Activated naive CD4-positive, alpha-beta T cell treated with anti-CD3 and anti-CD28 coated beads, Interleukin-2, amount 50 U/mL, for 72 hours (primary cell): ENCODE measurements at regions not wholly inside any gene's neighbourhood (a gene's known extent, or its start where the extent isn't known, plus 50 kb on each side); places are given as distances from the start of the nearest gene placed in this dataset.

Experiments used
- ATAC-seq, 2 donors: fragments of 150-1000 bp; cut with Tn5 transposase; 2 replicates each; pipeline ENCODE4 v1.10.0; 2021; ENCODE audit warnings: mild to moderate bottlenecking in 2 of 2, moderate library complexity in 2 of 2
- DNase-seq, 2 donors: peaks; one replicate each; pipeline ENCODE4 v3.0.0; 2021 to 2022; ENCODE audit warnings: low spot score in 2 of 2
- H3K27ac Mint-ChIP-seq, 2 donors: one replicate each; pipeline ENCODE4 v1.8.0; 2022; ENCODE audit warnings: mild to moderate bottlenecking in 2 of 2, mixed read lengths in 2 of 2
- H3K36me3 Mint-ChIP-seq, 2 donors: one replicate each; pipeline ENCODE4 v1.8.0; 2022; ENCODE audit warnings: mixed read lengths in 2 of 2
- H3K9me3 Mint-ChIP-seq, 2 donors: one replicate each; pipeline ENCODE4 v1.8.0; 2022; ENCODE audit warnings: mixed read lengths in 2 of 2

GRCh38 chr3:95168526-95168925 is 1105.7 kb downstream of the NSUN3 start:
- ATAC-seq = no peak

GRCh38 chr3:95172164-95172943 is 1109.5 kb downstream of the NSUN3 start:
- Mint-ChIP-seq H3K9me3 (peaks cover 3 to 6% of the 10 kb centered on the region in 2 donors), H3K27ac (no peak overlapping the region), H3K36me3 (no peaks in the 10 kb centered on the region)
- no peak for DNase-seq
- no peak for ATAC-seq

More at GRCh38 chr3:95168526-95168925, 1105.7 kb downstream of the NSUN3 start:
- Mint-ChIP-seq H3K27ac (no peak overlapping the region), H3K36me3 (no peaks in the 10 kb centered on the region), H3K9me3 (peaks cover 8 to 12% of the 10 kb centered on the region in 2 donors)
- no peak for DNase-seq

GRCh38 chr3:95177096-95177495 is 1114.2 kb downstream of the NSUN3 start:
- Mint-ChIP-seq H3K36me3 (no peaks in the 10 kb centered on the region), H3K9me3 (peaks cover 5 to 6% of the 10 kb centered on the region in 2 donors), H3K27ac (no peak overlapping the region)
- no peak for ATAC-seq
- no peak for DNase-seq

GRCh38 chr3:95184038-95184437 is 1121.2 kb downstream of the NSUN3 start:
- DNase-seq (no peak), ATAC-seq (no peak)
- H3K27ac Mint-ChIP-seq = no peak overlapping the region
- H3K9me3 Mint-ChIP-seq = peaks cover 13 to 19% of the 10 kb centered on the region in 2 donors
- H3K36me3 Mint-ChIP-seq = no peaks in the 10 kb centered on the region

- no peak for ATAC-seq
- no peak overlapping the region for H3K27ac Mint-ChIP-seq
- DNase-seq = no peak
- H3K9me3 Mint-ChIP-seq = peaks cover 5 to 9% of the 10 kb centered on the region in 2 donors
- H3K36me3 Mint-ChIP-seq = no peaks in the 10 kb centered on the region
Observed at GRCh38 chr3:95189348-95189747, 1126.5 kb downstream of the NSUN3 start.

- peaks cover 10 to 14% of the 10 kb centered on the region in 2 donors for H3K9me3 Mint-ChIP-seq
- DNase-seq (no peak), ATAC-seq (no peak)
- H3K36me3 Mint-ChIP-seq = peaks cover 0 to 4% of the 10 kb centered on the region in 2 donors
- no peak overlapping the region for H3K27ac Mint-ChIP-seq
Observed at GRCh38 chr3:95197661-95198060, 1134.8 kb downstream of the NSUN3 start.

GRCh38 chr3:95200384-95200783 is 1137.5 kb downstream of the NSUN3 start:
- ATAC-seq = no peak
- H3K36me3 Mint-ChIP-seq = peaks cover 0 to 18% of the 10 kb centered on the region in 2 donors
- no peak overlapping the region for H3K27ac Mint-ChIP-seq

GRCh38 chr3:95210878-95211277 is 1148.0 kb downstream of the NSUN3 start:
- DNase-seq (no peak), ATAC-seq (no peak)
- Mint-ChIP-seq H3K27ac (no peak overlapping the region), H3K9me3 (peaks cover 6 to 8% of the 10 kb centered on the region in 2 donors), H3K36me3 (no peaks in the 10 kb centered on the region)

More at GRCh38 chr3:95200384-95200783, 1137.5 kb downstream of the NSUN3 start:
- DNase-seq = no peak
- peaks cover 25 to 33% of the 10 kb centered on the region in 2 donors for H3K9me3 Mint-ChIP-seq

GRCh38 chr3:95212117-95212516 is 1149.3 kb downstream of the NSUN3 start:
- no peaks in the 10 kb centered on the region for H3K36me3 Mint-ChIP-seq
- peaks cover 7 to 8% of the 10 kb centered on the region in 2 donors for H3K9me3 Mint-ChIP-seq
- no peak overlapping the region for H3K27ac Mint-ChIP-seq
- DNase-seq (no peak), ATAC-seq (no peak)

GRCh38 chr3:95215437-95215957 is 1152.6 kb downstream of the NSUN3 start:
- no peak overlapping the region for H3K27ac Mint-ChIP-seq
- ATAC-seq (no peak), DNase-seq (no peak)
- peaks cover 13 to 15% of the 10 kb centered on the region in 2 donors for H3K9me3 Mint-ChIP-seq
- peaks cover 0 to 4% of the 10 kb centered on the region in 2 donors for H3K36me3 Mint-ChIP-seq

- no peak for ATAC-seq
- H3K9me3 Mint-ChIP-seq = peaks cover 10 to 14% of the 10 kb centered on the region in 2 donors
Observed at GRCh38 chr3:95217661-95218060, 1154.8 kb downstream of the NSUN3 start.

GRCh38 chr3:95218484-95218883 is 1155.6 kb downstream of the NSUN3 start:
- DNase-seq (no peak), ATAC-seq (no peak)
- peaks cover 0 to 4% of the 10 kb centered on the region in 2 donors for H3K36me3 Mint-ChIP-seq
- H3K9me3 Mint-ChIP-seq = peaks cover 15 to 20% of the 10 kb centered on the region in 2 donors
- H3K27ac Mint-ChIP-seq = no peak overlapping the region

More at GRCh38 chr3:95217661-95218060, 1154.8 kb downstream of the NSUN3 start:
- H3K27ac Mint-ChIP-seq = no peak overlapping the region
- DNase-seq = no peak
- peaks cover 0 to 4% of the 10 kb centered on the region in 2 donors for H3K36me3 Mint-ChIP-seq

GRCh38 chr3:95226437-95226836 is 1163.6 kb downstream of the NSUN3 start:
- ATAC-seq (no peak), DNase-seq (no peak)
- peaks cover 8 to 15% of the 10 kb centered on the region in 2 donors for H3K36me3 Mint-ChIP-seq
- peaks cover 31 to 34% of the 10 kb centered on the region in 2 donors for H3K9me3 Mint-ChIP-seq
- no peak overlapping the region for H3K27ac Mint-ChIP-seq

- ATAC-seq (no peak), DNase-seq (no peak)
- no peak overlapping the region for H3K27ac Mint-ChIP-seq
- H3K36me3 Mint-ChIP-seq = peaks cover 8 to 15% of the 10 kb centered on the region in 2 donors
- peaks cover 26 to 36% of the 10 kb centered on the region in 2 donors for H3K9me3 Mint-ChIP-seq
Observed at GRCh38 chr3:95227092-95227491, 1164.2 kb downstream of the NSUN3 start.

- DNase-seq (no peak), ATAC-seq (no peak)
- Mint-ChIP-seq H3K27ac (no peak overlapping the region), H3K9me3 (peaks cover 22 to 34% of the 10 kb centered on the region in 2 donors), H3K36me3 (peaks cover 8 to 15% of the 10 kb centered on the region in 2 donors)
Observed at GRCh38 chr3:95228416-95228815, 1165.6 kb downstream of the NSUN3 start.

- DNase-seq (no peak), ATAC-seq (no peak)
- H3K9me3 Mint-ChIP-seq = peaks cover 15 to 22% of the 10 kb centered on the region in 2 donors
- no peak overlapping the region for H3K27ac Mint-ChIP-seq
- H3K36me3 Mint-ChIP-seq = no peaks in the 10 kb centered on the region
Observed at GRCh38 chr3:95235916-95236315, 1173.1 kb downstream of the NSUN3 start.

GRCh38 chr3:95237783-95238182 is 1174.9 kb downstream of the NSUN3 start:
- Mint-ChIP-seq H3K27ac (no peak overlapping the region), H3K36me3 (no peaks in the 10 kb centered on the region), H3K9me3 (peaks cover 16 to 28% of the 10 kb centered on the region in 2 donors)
- DNase-seq = no peak
- no peak for ATAC-seq

GRCh38 chr3:95240395-95240794 is 1177.5 kb downstream of the NSUN3 start:
- ATAC-seq (no peak), DNase-seq (no peak)
- Mint-ChIP-seq H3K27ac (no peak overlapping the region), H3K9me3 (peaks cover 10 to 21% of the 10 kb centered on the region in 2 donors), H3K36me3 (no peaks in the 10 kb centered on the region)
